HG03378 (cell line): ENCODE measurements at regions not wholly inside any gene's neighbourhood (a gene's known extent, or its start where the extent isn't known, plus 50 kb on each side); places are given as distances from the start of the nearest gene placed in this dataset.

Source experiments
- ATAC-seq: cut with Tn5 transposase; IDR thresholded peaks from one replicate; pipeline ENCODE4 v1.9.1; 2021; ENCODE audit warnings: mild to moderate bottlenecking, moderate library complexity; ENCODE audit not compliant: unreplicated experiment

DNA sequence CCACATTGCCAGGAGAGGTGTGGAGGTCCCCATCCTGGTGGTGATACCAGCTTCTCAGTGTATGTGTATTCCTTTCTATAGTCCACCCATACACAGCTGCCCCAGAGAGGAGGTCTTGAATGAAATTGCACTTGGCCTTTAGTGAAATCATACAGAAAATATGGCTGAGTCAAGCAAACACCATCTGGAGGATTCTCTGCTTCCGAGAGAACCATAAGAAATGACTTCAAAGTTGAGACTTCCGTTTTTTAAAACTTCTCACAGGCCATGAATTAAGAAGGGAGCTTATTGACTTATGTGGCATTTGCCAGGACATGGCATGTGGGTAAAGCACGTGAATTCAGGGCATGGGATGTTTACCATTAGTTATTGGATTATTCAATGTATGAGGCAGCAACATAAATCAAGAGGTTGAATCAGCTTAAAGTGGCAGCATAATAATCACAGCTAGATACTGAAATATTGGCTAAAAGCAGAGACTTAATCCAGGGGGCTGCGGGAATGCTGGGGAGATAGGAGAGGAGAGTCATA lies 119.1 kb upstream of the MTNR1B start:
- ATAC-seq: no peak

DNA sequence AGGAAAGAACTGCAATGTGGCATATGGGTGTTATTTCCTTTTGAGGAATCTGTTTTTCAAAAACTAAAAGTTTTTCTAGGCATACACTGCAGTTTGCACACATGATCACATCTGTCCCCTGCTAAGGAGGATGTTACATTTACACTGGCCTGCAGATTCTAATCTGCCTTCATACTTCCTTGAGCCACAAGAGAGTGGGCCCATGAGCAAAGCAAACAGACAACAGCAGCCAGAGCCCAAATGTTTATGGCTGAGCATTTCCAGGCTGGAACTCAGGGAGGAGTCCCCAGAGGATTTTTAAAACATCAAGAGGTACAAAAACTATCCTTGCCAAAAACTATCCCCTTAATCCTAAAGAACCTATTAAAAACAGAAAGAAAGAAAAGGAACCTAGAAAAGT lies 117.2 kb upstream of the MTNR1B start:
- no peak for ATAC-seq

DNA sequence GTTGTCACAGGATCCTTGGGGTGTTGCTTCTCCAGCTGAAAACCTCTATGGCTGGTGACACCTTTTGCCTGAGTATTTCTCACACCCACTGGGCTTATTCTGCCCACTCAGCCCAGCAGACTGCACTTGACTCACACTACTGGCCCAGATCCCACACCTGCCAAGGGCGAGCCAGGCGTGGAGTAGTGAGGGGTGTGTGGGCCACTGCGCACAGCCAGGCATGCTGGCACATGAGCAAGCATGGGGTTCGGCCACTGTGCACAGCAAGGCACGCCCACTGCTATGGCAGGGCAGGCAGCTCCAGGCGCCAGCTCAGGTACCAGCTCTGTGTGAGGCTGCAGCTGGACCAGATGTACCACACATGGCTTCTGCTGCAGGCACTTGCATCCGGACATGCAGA lies 116.5 kb upstream of the MTNR1B start:
- ATAC-seq: no peak

DNA sequence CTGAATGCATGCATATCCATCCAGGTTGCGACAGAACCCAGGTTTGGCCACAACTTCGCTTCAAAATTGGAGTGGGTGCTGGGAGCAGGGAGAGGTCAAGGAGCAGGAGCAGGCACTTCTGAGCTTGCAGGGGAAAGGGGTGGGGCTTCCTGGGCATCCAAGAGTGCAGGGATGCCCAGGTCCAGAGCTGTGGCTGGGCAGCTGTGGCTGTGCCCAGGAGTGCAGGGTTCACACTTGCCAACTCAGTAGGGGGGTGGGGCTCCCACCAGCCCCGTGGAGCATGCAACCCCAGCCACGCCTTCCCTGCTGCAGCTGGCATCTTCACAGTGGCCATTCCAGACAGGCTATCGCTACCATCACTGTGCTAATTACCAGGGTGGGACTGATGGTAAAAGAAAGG lies 115.3 kb upstream of the MTNR1B start:
- no peak for ATAC-seq

DNA sequence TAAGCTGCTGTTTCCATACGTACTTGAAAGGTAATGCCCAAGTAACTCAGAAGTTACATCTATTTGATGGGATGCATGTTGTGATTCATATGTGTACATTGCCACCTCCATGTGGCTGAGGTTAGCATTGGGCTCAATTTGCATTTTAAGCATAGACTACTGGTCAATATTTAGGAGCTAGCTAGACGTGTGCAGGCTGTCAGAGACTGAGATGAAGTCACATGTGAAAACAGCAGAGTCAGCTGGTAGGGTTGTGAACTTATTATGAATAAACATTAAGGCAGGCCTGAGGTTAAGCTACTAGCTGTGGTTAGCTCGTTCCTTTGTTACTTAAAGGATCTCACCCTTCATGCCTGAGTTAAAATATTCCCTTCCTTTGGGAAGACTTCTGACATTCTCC lies 114.5 kb upstream of the MTNR1B start:
- ATAC-seq: no peak

DNA sequence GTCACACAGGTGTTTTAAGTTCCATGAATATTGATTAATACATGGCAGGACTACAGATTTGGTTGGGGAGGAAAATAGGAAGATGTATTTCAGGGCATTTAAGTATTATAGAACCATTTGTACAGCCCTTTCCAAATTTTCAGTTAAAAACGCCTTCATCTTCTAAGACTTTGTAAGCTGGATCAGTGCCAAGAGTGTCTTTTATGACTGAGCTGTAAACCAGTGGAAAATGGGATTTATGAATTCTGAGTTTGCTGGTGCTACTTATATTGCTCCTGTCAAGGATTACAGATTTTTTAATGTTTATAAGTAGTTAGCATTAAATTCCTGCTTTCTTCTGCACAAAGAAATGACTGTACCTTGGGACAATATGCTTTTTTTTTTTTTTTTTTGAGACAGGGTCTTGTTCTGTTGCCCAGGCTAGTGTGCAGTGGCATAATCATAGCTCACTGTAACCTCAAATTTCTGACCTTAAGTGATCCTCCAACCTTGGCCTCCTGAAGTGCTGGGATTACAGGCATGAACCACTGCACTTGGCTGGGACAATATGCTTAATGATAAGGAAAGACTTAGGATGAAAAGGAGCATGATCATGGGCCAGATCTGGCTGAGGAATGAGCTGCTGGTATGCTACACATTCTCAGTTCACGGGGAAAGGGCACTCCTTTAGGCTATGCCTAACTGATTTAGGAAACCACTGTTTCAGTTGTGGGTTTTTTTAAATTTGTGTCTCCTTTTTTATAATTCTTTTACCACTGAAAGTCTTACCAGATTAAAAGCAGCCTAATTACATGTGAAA lies 113.6 kb upstream of the MTNR1B start:
- ATAC-seq: no peak

DNA sequence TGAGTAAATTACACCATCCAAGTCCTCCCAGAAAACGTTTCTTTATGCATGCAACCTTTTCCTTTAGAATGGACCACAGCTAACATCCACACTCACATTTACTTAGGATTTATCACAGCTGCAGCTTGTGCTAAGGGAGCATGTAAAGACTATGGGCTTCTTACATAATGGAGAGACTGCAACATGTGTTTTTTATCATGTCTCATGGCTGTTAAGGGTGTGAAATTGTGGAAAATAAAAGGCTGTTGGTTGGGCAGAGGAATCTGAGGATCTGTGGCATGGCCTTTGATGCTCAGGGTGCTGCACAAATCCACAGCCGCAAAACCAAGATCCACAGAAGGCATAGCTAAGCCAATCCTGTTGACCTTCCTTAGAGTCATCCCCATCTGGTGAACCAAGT lies 112.0 kb upstream of the MTNR1B start:
- ATAC-seq: no peak

DNA sequence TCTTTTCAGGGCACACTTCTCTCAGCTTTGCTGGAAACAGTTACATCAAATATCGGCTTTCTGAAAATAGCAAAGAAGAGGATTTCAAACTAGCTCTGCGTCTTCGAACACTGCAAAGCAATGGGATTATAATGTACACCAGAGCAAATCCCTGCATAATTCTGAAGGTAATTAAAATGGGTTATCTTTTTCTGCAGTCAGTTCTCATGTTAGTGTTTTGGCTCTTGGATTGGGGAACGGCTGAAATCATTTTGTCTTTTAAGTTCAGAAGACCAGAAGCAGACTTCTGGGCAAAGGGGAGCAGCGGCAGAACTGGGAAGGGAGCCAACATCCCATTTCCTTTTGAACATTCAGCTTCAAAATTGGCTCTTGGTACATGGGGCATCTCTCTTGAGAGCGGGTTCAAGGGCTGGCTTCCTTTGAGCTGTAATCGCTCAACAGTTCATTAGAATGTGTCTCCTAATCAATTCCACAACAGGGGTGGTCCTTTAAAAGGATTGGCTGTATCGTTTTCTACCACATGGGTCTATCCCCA lies 110.2 kb upstream of the MTNR1B start:
- ATAC-seq: no peak

DNA sequence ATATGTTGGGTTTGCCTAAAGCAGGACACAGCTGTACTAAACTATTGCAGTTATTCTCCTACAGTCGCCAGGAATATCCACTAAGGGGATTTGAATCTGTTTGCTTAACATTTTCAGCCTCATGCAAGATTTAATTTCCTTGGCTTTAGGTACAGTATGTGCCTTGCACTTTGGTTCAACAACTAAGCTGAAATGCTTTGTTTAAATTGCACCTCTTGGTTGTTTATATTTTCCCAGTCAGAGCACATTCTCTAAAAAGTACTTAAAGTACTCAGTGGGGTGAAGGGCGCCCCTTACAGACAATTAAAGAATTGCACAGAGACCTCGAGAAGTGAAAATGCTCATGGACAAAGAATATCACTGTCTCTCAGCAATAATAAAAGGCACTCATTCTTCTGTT lies 107.8 kb upstream of the MTNR1B start:
- ATAC-seq: no peak

DNA sequence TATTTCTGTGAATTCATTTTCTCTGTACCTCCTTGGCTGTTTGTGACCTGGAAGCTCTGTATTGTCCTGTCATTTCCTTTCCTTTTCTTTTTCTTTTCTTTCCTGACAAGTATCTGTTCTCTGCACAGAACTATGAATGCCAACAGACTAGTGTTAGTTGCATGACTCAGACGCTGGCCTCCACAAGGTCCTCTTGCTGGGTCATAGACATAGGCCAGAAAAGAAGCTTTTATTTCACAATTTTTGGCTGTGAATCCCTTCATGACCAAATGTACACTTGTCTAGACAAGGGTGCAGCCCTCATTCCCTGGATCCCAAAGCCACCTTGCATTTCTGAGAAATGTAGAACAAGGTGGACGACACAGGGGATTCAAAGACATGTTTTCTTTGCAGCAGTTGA lies 104.1 kb upstream of the MTNR1B start:
- no peak for ATAC-seq

DNA sequence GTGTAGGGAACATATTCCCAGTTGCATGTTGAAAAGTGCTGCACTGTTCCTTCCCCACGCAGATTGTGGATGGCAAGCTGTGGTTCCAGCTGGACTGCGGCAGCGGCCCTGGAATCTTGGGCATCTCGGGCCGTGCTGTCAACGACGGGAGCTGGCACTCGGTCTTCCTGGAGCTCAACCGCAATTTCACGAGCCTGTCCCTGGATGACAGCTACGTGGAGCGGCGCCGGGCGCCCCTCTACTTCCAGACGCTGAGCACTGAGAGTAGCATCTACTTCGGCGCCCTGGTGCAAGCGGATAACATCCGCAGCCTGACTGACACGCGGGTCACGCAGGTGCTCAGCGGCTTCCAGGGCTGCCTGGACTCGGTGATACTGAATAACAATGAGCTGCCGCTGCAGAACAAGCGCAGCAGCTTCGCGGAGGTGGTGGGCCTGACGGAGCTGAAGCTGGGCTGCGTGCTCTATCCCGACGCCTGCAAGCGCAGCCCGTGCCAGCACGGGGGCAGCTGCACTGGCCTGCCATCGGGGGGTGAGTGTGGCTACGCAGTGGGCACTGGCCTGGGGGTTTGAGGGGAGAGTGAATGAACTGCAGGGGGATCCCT lies 102.7 kb upstream of the MTNR1B start:
- no peak for ATAC-seq

DNA sequence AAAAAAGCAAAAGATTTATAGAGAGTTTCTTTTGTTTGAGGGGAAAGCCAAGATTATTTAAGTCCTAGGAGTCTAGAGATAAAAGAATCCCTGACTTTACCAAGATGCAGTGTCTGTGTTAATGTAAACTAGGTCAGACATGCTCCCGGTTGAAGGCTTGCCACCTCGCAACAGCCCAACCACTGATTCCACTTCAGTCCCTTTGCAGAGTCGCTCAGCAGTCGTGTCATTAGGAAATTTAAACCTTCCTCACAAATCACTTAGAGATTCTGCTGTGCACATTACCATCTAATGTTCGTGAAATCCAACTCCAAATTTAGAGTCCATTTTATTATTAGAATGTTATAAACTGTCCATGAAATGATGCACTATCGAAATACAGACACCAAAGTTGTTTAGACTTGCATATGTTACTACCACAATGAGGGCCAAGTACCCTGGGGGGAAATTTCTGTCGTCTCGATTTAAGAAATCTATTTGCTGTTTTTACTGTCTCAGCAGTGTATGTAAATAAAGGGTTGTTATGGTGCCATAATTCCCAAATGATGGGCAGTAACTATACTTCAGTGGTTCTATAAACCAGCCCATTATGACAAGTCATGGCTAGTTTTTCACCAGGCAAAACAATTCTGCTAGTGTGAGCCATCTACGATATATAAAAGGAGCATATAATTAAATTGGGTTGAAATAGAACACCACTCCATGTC lies 101.4 kb upstream of the MTNR1B start:
- ATAC-seq: no peak

DNA sequence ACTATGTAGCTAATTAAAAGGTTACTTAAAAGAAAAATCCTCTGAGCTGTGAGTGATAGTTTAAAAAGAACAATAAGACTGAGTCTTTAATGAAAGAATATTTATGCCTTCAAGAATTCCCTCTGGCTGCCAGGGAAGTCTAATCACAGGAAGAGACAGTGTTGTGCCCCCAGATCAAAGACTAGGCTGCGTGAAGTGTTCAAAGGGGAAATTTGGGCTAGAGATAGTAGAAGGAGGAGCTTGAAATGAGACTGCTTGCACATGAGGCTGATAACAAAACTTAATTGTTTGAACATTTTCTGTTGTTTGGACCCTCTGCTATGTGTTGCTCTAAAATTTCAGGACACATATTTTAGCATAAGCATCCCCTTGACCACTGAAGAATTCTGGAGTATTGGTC lies 99.7 kb upstream of the MTNR1B start:
- ATAC-seq: no peak

DNA sequence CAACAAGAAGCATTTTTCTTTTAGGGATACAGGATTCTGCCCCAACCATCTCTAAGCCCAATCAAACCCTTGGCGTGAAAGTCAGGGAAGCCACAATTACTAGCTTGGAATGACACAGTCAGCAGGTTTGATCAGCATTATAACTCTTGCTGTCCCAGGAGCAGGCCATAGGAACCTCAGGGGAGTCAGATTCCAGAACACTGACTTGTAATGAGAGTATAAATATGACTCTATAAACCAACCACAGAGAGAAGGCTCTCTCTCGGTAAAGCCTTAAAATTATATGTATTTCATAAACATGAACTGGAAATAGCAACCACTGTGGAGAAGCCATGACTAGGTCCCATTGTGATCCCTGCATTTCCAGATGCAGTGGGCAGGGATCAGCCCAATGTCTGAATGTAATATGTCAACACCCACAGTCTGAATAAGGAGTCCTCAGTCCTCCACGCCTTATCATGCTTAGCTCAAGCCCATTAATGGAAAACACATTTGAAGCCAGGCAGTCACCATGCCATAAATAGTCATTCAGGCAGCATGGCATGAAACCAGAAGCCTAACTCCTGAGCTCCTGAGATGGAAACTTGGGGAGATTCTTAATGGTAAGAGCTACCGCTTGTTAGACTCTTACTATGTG lies 99.1 kb upstream of the MTNR1B start:
- no peak for ATAC-seq

DNA sequence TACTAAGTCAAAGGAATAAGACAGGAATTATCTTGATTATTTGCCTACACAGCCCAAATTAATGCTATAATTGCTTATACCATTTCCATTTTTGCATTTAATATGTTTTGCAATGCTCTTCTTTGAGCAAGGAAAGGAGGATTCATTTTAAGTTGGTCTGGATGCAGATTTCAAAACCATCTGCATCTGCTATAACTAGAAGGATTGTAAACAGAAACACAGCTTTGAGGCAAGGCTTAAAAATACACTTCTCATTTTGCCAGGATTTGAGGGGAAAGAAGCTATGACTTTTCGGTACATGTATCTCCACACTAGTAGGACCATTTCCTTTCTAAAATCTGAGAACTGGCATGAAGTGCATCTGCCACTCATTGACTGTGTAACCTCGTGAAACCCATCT lies 95.9 kb upstream of the MTNR1B start:
- no peak for ATAC-seq

DNA sequence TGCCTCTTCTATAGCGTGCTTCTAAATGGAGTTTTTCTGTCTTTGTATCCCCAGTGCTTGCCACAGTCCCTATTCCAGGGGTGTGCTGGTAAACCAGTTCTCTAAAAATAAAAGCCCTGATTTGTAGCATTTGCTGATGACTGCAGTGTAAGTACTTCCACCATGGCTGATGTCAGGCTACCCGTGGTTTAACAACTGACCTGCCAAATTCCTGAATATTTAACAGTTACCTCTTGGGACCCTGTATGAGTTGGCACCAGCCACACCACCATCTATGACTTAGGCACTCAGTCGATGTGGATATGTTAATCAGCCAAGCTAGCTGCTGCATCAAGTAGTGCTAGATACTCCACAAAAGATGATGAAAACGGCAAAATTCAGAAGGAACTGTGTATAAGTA lies 94.0 kb upstream of the MTNR1B start:
- ATAC-seq: no peak

DNA sequence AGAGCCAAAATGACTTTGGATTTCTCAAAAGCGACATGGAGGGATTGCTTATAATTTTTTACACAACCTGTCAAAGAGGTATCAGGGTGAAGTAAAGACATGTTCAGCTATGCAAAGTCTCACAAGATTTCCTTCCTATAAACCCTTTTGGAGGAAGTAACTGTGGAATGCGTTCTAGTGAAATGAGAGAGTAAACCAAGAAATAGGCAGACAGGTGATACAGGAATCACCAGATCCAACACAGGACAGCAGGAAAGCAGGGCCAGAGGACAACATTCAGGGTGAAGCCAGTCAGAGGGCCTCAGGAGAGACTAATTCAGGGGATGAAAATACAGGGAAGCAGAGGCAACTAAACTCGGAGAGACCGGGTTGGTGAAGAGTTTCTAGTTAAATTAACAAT lies 90.4 kb upstream of the MTNR1B start:
- no peak for ATAC-seq

DNA sequence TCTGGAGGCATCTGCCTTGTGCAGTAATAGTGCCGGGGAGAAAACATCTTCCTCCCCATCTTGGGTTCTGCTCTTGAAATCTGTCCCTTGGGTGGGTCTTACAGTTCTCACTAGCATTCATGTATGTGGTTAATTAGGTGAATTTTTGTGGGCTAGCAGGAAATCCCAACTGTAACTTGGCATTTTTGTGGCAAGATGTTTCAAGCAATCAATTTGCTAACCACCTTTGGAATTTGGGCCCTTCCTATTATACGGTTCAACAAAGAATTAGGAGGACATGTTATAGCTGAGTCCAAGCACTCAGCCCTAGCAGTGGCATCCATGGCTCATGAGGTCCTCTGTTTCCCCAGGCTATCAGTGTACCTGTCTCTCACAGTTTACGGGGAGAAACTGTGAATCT lies 89.1 kb upstream of the MTNR1B start:
- ATAC-seq: no peak

DNA sequence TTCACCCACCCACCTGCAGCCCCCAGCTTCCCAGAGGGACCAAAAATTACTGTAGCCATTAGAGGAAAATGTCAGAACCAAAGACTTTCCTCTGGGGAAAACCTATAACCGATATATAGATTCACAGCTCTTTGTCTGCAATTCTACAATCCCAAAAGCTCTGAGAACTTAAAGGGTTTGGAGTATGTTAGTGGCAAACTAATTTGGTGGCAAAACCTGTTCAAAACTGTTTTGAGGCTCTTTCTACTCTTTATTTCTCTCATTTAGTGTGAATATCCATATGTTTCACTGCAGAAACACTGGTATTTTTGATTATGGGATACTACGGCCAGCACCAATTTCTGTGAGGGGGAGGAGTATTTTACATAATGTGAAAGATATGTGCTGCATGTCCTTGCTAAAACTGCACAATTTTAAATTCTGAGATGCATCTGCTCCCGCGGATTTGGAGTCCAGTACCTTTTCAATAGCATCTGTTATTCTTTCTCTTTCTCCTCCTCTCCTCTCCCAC lies 87.5 kb upstream of the MTNR1B start:
- no peak for ATAC-seq

DNA sequence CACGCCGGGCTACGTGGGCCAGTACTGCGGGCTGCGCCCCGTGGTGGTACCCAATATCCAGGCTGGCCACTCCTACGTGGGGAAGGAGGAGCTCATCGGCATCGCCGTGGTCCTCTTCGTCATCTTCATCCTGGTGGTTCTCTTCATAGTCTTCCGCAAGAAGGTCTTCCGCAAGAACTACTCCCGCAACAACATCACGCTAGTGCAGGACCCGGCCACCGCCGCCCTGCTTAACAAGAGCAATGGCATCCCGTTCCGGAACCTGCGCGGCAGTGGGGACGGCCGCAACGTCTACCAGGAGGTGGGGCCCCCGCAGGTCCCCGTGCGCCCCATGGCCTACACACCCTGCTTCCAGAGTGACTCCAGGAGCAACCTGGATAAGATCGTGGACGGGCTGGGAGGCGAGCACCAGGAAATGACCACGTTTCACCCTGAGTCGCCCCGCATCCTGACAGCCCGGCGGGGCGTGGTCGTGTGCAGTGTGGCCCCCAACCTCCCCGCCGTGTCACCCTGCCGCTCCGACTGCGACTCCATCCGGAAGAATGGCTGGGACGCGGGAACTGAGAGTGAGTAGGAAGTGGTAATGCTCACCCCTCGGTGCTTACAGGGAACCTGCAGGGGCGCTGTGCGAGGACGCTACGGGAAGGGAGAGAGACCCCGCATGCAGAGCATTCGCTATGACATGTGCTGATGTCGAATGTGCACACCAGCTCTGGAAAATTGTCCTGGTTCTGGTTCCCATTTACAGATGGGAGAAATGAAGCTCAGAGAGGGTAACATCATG lies 86.4 kb upstream of the MTNR1B start:
- no peak for ATAC-seq
